ENCODE measurements at regions not wholly inside any gene's neighbourhood (a gene's known extent, or its start where the extent isn't known, plus 50 kb on each side); places are given as distances from the start of the nearest gene placed in this dataset.

DNA sequence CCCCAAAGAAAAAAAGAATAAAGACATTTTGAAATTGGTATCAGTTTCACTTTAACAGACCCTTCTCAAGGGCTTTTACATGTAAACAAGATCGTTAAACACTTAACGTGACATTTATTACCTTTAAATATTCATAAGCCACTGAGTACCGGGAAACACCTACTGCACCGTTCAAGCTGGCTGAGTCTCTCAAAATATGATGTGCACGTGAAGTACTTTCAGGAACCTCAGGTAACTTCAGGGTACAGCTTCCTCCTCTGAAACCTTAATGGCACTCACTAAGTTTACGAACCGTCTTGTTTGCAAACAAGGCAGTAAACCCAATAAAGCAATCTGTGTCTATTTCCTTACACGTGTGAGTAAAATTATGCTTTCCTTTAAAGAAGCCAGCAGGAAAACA is 105.5 kb upstream of the TENM4 start:
- H3K4me1 Mint-ChIP-seq: peaks cover 13 to 23% of the 10 kb centered on the region in 2 experiments
- no CpG with 5 or more reads among the region's 8 CpGs for WGBS (ENCODE audit: extremely low coverage, insufficient read length, low lambda C conversion rate)
- Histone ChIP-seq H2BK5ac (ENCODE audit: insufficient read length, low read length) (no peak overlapping the region), H3K56ac (ENCODE audit: insufficient read length, low read depth, low read length) (no peak overlapping the region), H4K20me1 (ENCODE audit: control insufficient read depth, insufficient read depth, insufficient read length) (no peaks in the 10 kb centered on the region), H3K18ac (ENCODE audit: insufficient read length, low read depth, low read length) (no peak overlapping the region), H3K27me3 (ENCODE audit: insufficient read depth, low read length) (no peaks in the 10 kb centered on the region), H3K4ac (ENCODE audit: low read depth, low read length) (no peak overlapping the region), H3K23me2 (ENCODE audit: insufficient read length, low read depth, low read length, poor library complexity, severe bottlenecking) (no peaks in the 10 kb centered on the region), H2BK20ac (ENCODE audit: low read depth, low read length, poor library complexity, severe bottlenecking) (no peak overlapping the region), H4K5ac (ENCODE audit: insufficient read length, low read depth, low read length) (no peak overlapping the region), H2BK15ac (ENCODE audit: low read depth, low read length) (no peak overlapping the region), H4K91ac (ENCODE audit: insufficient read length, low read depth, low read length) (no peak overlapping the region), H3K27ac (ENCODE audit: insufficient read length, low read depth, low read length) (no peak overlapping the region), H3K4me2 (ENCODE audit: insufficient read depth, insufficient read length, low read length) (no peak overlapping the region), H3K23ac (ENCODE audit: insufficient read length, low read depth, low read length) (no peak overlapping the region), H3K79me2 (ENCODE audit: insufficient read depth, low read length) (no peaks in the 10 kb centered on the region), H2AK5ac (ENCODE audit: insufficient read length, low read length) (no peak overlapping the region), H3K9me3 (ENCODE audit: control insufficient read depth, low read depth, low read length) (no peaks in the 10 kb centered on the region), H2BK120ac (ENCODE audit: low read depth, low read length, poor library complexity, severe bottlenecking) (no peak overlapping the region), H3K4me1 (ENCODE audit: insufficient read depth, low read length) (peaks cover 2% of the 10 kb centered on the region; the same call in 1 of the 2 replicates), H3K14ac (ENCODE audit: insufficient read depth, low read length) (no peak overlapping the region), H2BK12ac (ENCODE audit: insufficient read length, low read depth, low read length) (no peak overlapping the region), H2AFZ (ENCODE audit: low read length) (no peak overlapping the region), H3K79me1 (ENCODE audit: insufficient read depth, low read depth, low read length, poor library complexity, severe bottlenecking) (no peaks in the 10 kb centered on the region), H3K9ac (ENCODE audit: extremely low read depth, insufficient read length, low read length) (no peak overlapping the region), H4K8ac (replicated peaks; ENCODE audit: insufficient read length, low read depth, low read length) (no peak overlapping the region), H3T11ph (ENCODE audit: low read length) (no peak overlapping the region)
- H3K36me3 Mint-ChIP-seq (ENCODE audit: insufficient read depth in 1 of 3, low read depth in 3 of 3): no peaks in the 10 kb centered on the region
- no peak overlapping the region for H3K4me3 Mint-ChIP-seq
- H3K9me3 Mint-ChIP-seq: no peaks in the 10 kb centered on the region
- peaks cover 2% of the 10 kb centered on the region; the same call in 1 of the 2 replicates for H3K27me3 Mint-ChIP-seq (ENCODE audit: low read depth)
- DNase-seq: no peak
- no peak overlapping the region for H3K27ac Mint-ChIP-seq
- TF ChIP-seq, protein P1, sequence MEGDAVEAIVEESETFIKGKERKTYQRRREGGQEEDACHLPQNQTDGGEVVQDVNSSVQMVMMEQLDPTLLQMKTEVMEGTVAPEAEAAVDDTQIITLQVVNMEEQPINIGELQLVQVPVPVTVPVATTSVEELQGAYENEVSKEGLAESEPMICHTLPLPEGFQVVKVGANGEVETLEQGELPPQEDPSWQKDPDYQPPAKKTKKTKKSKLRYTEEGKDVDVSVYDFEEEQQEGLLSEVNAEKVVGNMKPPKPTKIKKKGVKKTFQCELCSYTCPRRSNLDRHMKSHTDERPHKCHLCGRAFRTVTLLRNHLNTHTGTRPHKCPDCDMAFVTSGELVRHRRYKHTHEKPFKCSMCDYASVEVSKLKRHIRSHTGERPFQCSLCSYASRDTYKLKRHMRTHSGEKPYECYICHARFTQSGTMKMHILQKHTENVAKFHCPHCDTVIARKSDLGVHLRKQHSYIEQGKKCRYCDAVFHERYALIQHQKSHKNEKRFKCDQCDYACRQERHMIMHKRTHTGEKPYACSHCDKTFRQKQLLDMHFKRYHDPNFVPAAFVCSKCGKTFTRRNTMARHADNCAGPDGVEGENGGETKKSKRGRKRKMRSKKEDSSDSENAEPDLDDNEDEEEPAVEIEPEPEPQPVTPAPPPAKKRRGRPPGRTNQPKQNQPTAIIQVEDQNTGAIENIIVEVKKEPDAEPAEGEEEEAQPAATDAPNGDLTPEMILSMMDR (conservative IDR thresholded peaks at IDR 0.05): no peak

Measured in H9 (cell line).